Adrenal gland (tissue), 5 donors: ENCODE measurements at regions not wholly inside any gene's neighbourhood (a gene's known extent, or its start where the extent isn't known, plus 50 kb on each side); places are given as distances from the start of the nearest gene placed in this dataset.

Experiments
- POLR2A ChIP-seq, 2 donors: fragments of 450-650 bp; IDR thresholded peaks; one replicate each; pipeline ENCODE4 v1.6.1; 2017; ENCODE audit warnings: antibody characterized with exemption in 2 of 2, mild to moderate bottlenecking in 2 of 2, moderate library complexity in 1 of 2
- TF ChIP-seq, protein P1 (sequence below), 6 experiments: fragments of 450-650 bp in 4 of 6; fragments of 200-600 bp in 2 of 6; sonication (generic) in 1 of 6; IDR thresholded peaks; 1 replicate in 5 of 6; 2 replicates in 1 of 6; pipeline versions ENCODE4 v1.5.1 to v1.8.0; 2016 to 2021; ENCODE audit warnings: antibody characterized with exemption in 6 of 6, mild to moderate bottlenecking in 2 of 6, moderate library complexity in 1 of 6
- donor health status: DM: no; HTN: no; CAD: no.

DNA sequence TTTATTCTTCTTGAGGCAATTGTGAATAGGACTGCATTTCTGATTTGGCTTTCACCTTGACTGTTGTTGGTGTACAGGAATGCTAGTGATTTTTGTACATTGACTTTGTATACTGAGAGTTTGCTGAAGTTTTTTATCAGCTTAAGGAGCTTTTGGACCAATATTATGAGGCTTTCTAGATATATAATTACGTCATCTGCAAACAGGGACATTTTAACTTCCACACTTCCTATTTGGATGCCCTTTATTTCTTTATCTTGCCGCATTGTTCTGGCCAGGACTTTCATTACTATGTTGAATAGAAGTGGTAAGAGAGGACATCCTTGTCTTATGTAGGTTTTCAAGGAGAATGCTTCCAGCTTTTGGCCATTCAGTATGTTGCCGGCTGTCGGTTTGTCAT, 425.4 kb upstream of the CHAC2 start:
- TF ChIP-seq, protein P1, sequence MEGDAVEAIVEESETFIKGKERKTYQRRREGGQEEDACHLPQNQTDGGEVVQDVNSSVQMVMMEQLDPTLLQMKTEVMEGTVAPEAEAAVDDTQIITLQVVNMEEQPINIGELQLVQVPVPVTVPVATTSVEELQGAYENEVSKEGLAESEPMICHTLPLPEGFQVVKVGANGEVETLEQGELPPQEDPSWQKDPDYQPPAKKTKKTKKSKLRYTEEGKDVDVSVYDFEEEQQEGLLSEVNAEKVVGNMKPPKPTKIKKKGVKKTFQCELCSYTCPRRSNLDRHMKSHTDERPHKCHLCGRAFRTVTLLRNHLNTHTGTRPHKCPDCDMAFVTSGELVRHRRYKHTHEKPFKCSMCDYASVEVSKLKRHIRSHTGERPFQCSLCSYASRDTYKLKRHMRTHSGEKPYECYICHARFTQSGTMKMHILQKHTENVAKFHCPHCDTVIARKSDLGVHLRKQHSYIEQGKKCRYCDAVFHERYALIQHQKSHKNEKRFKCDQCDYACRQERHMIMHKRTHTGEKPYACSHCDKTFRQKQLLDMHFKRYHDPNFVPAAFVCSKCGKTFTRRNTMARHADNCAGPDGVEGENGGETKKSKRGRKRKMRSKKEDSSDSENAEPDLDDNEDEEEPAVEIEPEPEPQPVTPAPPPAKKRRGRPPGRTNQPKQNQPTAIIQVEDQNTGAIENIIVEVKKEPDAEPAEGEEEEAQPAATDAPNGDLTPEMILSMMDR (IDR thresholded peaks at IDR 0.05): no peak
- TF ChIP-seq POLR2A (IDR thresholded peaks at IDR 0.05): no peak
